GM19239 (cell line): ENCODE measurements at regions not wholly inside any gene's neighbourhood (a gene's known extent, or its start where the extent isn't known, plus 50 kb on each side); places are given as distances from the start of the nearest gene placed in this dataset.

Source experiments
- DNase-seq: peaks from one replicate; pipeline ENCODE4 v3.0.0; 2011; ENCODE audit warnings: low spot score; ENCODE audit not compliant: insufficient read length
- FAIRE-seq: peaks from 2 replicates; lab custom pipeline; 2011; peaks lifted over from hg19 to GRCh38; lab: Jason Lieb, UNC

- DNase-seq (no peak), FAIRE-seq (no peak)
Measured at GRCh38 chr18:56197241-56197859, 441.0 kb downstream of the TXNL1 start.

GRCh38 chr18:56196495-56197225 is 441.7 kb downstream of the TXNL1 start:
- DNase-seq, result no peak
- no peak for FAIRE-seq

- DNase-seq, result no peak
- no peak for FAIRE-seq
Measured at GRCh38 chr18:56191334-56191733, 447.1 kb downstream of the TXNL1 start.

GRCh38 chr18:56189615-56190014 is 448.8 kb downstream of the TXNL1 start:
- DNase-seq (no peak), FAIRE-seq (no peak)

GRCh38 chr18:56188529-56189275 is 449.7 kb downstream of the TXNL1 start:
- DNase-seq, result no peak
- FAIRE-seq, result no peak

- DNase-seq, result no peak
- FAIRE-seq, result no peak
Measured at GRCh38 chr18:56186319-56186718, 452.1 kb downstream of the TXNL1 start.

GRCh38 chr18:56185126-56185525 is 453.3 kb downstream of the TXNL1 start:
- FAIRE-seq, result no peak
- DNase-seq, result no peak

- DNase-seq, result no peak
- FAIRE-seq, result no peak
Measured at GRCh38 chr18:56176751-56177150, 461.6 kb downstream of the TXNL1 start.

- no peak for DNase-seq
- no peak for FAIRE-seq
Measured at GRCh38 chr18:56175330-56176001, 462.9 kb downstream of the TXNL1 start.

- DNase-seq, result no peak
- FAIRE-seq, result no peak
Measured at GRCh38 chr18:56173542-56174220, 464.7 kb downstream of the TXNL1 start.

GRCh38 chr18:56172527-56172926 is 465.9 kb downstream of the TXNL1 start:
- DNase-seq (no peak), FAIRE-seq (no peak)

- FAIRE-seq, result no peak
- no peak for DNase-seq
Measured at GRCh38 chr18:56171848-56172247, 466.5 kb downstream of the TXNL1 start.

GRCh38 chr18:56168049-56168781 is 470.2 kb downstream of the TXNL1 start:
- no peak for FAIRE-seq

GRCh38 chr18:56167366-56167765 is 471.0 kb downstream of the TXNL1 start:
- DNase-seq, result no peak
- FAIRE-seq, result no peak

More at GRCh38 chr18:56168049-56168781, 470.2 kb downstream of the TXNL1 start:
- DNase-seq, result no peak

- DNase-seq (no peak), FAIRE-seq (no peak)
Measured at GRCh38 chr18:56166914-56167313, 471.5 kb downstream of the TXNL1 start.

GRCh38 chr18:56165601-56166355 is 472.6 kb downstream of the TXNL1 start:
- DNase-seq (no peak), FAIRE-seq (no peak)

GRCh38 chr18:56162311-56163265 is 475.8 kb downstream of the TXNL1 start:
- DNase-seq (no peak), FAIRE-seq (no peak)
